ENCODE measurements at regions not wholly inside any gene's neighbourhood (a gene's known extent, or its start where the extent isn't known, plus 50 kb on each side); places are given as distances from the start of the nearest gene placed in this dataset.

DNA sequence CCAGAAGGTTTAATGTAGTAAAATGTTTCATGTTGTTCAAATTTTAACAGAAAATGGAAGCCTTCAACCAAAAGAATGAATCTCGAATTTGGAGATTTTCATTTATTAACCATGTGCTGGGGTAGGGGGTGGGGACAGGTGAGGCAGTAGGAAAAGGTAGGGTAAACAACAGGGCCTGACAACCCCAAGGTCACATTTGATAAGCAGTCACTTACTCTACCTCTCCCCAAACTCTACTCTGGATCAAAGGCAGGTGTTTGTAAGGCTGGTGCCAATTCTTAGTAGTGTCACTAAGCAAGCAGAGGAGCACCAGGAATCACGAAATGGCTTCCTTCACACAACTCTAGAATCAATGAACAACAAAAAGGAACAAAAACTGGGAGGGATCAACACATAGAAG lies 138.0 kb downstream of the ZFAND4 start:
- TF ChIP-seq, protein P1, sequence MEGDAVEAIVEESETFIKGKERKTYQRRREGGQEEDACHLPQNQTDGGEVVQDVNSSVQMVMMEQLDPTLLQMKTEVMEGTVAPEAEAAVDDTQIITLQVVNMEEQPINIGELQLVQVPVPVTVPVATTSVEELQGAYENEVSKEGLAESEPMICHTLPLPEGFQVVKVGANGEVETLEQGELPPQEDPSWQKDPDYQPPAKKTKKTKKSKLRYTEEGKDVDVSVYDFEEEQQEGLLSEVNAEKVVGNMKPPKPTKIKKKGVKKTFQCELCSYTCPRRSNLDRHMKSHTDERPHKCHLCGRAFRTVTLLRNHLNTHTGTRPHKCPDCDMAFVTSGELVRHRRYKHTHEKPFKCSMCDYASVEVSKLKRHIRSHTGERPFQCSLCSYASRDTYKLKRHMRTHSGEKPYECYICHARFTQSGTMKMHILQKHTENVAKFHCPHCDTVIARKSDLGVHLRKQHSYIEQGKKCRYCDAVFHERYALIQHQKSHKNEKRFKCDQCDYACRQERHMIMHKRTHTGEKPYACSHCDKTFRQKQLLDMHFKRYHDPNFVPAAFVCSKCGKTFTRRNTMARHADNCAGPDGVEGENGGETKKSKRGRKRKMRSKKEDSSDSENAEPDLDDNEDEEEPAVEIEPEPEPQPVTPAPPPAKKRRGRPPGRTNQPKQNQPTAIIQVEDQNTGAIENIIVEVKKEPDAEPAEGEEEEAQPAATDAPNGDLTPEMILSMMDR (IDR thresholded peaks at IDR 0.05; ENCODE audit: low read depth, low read length): no peak
- no peak overlapping the region for H3K27ac ChIP-seq (ENCODE audit: low read depth, low read length)
- POLR2A ChIA-PET: no interaction called here
- CTCF ChIA-PET: no interaction called here
- no peak for DNase-seq (ENCODE audit: low read depth, low spot score)
- no peaks in the 10 kb centered on the region for H3K27me3 ChIP-seq (ENCODE audit: control insufficient read depth, insufficient read depth, low read length)
- no peaks in the 10 kb centered on the region for H3K9me3 ChIP-seq (ENCODE audit: control insufficient read depth, insufficient read depth, low read length)
- H3K4me3 ChIP-seq (ENCODE audit: low read depth, low read length): no peak overlapping the region

DNA sequence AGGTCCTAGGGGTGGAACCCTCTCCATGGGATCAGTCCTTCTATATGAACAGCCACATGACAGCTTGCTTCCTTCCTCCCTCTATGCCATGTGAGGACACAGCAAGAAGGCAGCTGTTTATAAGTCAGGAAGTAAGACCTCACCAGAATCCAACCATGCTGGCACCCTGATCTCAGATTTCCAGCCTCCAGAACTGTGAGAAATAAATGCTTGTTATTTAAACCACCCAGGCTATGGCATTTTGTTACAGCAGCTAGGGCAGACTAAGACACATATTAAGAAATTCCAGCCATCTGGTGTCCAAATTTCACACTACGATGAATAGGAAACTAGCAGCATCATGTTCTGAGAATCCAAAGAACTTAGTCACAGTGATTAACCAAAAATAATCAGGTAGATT lies 140.1 kb downstream of the ZFAND4 start:
- Histone ChIP-seq H3K9me3 (ENCODE audit: control insufficient read depth, insufficient read depth, low read length) (no peaks in the 10 kb centered on the region), H3K4me3 (ENCODE audit: low read depth, low read length) (no peak overlapping the region), H3K27me3 (ENCODE audit: control insufficient read depth, insufficient read depth, low read length) (no peaks in the 10 kb centered on the region), H3K27ac (ENCODE audit: low read depth, low read length) (no peak overlapping the region)
- TF ChIP-seq, protein P1 (IDR thresholded peaks at IDR 0.05; ENCODE audit: low read depth, low read length): no peak
- CTCF ChIA-PET: no interaction called here
- DNase-seq (ENCODE audit: low read depth, low spot score): no peak
- POLR2A ChIA-PET: no interaction called here

DNA sequence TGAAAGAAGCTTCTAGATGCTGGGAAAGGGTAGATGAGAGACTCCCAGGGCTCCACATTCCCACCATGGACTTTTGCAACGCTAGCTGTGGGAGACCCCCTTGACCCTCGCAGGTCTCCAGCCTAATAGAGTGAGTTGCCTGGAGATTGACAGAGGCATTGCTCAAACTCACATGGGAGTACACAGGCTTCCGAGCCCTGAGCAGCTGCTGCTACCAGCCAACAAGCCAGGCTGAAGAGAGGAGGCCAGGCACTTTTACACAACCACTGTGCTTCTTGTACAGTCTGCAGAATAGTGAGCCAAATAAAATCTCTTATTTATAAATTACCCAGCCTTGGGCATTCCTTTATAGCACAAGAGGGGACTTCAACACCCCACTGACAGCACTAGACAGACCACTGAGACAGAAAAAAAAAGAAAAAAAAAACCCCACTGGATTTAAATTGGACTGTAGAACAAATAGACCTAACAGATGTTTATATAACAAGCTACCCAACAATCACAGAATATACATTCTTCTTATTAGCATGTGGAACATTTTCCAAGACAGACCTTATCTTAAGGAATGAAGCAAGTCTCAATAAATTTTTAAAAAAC lies 146.2 kb downstream of the ZFAND4 start:
- Histone ChIP-seq H3K27me3 (ENCODE audit: control insufficient read depth, insufficient read depth, low read length) (no peaks in the 10 kb centered on the region), H3K9me3 (ENCODE audit: control insufficient read depth, insufficient read depth, low read length) (no peaks in the 10 kb centered on the region), H3K4me3 (ENCODE audit: low read depth, low read length) (no peak overlapping the region), H3K27ac (ENCODE audit: low read depth, low read length) (no peak overlapping the region)
- TF ChIP-seq, protein P1 (IDR thresholded peaks at IDR 0.05; ENCODE audit: low read depth, low read length): no peak
- ChIA-PET POLR2A (no interaction called here), CTCF (no interaction called here)
- DNase-seq (ENCODE audit: low read depth, low spot score): no peak

DNA sequence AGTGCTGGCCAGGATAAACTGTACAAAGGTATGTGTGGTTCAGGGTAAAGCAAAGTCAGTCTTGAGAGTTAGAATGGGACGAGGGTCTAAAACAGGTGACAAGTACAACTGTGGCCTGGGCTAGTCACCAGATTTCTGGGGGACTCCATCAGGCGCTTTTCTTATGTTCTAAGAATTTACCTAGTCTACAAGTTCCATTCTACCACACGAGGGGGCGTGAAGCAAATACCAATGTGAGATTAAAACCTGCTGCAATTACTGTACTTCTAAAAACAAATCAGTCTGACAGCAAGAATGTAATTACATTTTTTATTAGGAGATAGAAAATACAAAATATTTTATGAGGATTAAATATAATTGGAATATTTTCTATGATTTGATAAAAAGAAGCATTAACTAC lies 146.5 kb downstream of the ALOX5 start:
- no peak overlapping the region for H3K4me3 ChIP-seq (ENCODE audit: low read depth, low read length)
- H3K9me3 ChIP-seq (ENCODE audit: control insufficient read depth, insufficient read depth, low read length): no peaks in the 10 kb centered on the region
- no peak for DNase-seq (ENCODE audit: low read depth, low spot score)
- POLR2A ChIA-PET: no interaction called here
- TF ChIP-seq, protein P1 (IDR thresholded peaks at IDR 0.05; ENCODE audit: low read depth, low read length): no peak
- no peak overlapping the region for H3K27ac ChIP-seq (ENCODE audit: low read depth, low read length)
- no peaks in the 10 kb centered on the region for H3K27me3 ChIP-seq (ENCODE audit: control insufficient read depth, insufficient read depth, low read length)
- CTCF ChIA-PET: no interaction called here

DNA sequence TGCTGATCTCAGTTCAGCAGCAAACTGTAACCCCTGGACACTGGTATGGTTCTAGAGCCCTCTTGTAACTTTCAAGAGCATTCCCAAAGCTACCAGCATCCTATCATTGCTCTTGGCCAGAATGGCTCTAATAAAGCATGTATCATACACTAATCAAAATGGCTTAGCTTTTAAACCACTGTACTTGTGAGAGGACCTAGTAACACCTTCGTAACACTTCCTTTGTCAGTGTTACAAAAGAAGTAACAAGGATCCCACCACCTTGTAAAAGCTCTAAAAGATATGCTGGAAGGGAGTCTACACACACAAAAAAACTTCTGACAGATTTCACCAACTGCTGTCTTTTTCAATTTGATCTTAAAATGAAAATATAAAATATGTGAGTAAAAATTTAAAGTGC lies 144.7 kb downstream of the ALOX5 start:
- H3K27me3 ChIP-seq (ENCODE audit: control insufficient read depth, insufficient read depth, low read length): no peaks in the 10 kb centered on the region
- CTCF ChIA-PET: interaction anchor here (0.6 to 1.2 kb wide), 2 partner anchors 54 to 554 kb away, joined by 4 read pairs; no protein-coding TSS in a partner anchor
- TF ChIP-seq, protein P1 (IDR thresholded peaks at IDR 0.05; ENCODE audit: low read depth, low read length): no peak
- H3K4me3 ChIP-seq (ENCODE audit: low read depth, low read length): no peak overlapping the region
- H3K27ac ChIP-seq (ENCODE audit: low read depth, low read length): no peak overlapping the region
- POLR2A ChIA-PET: no interaction called here
- no peaks in the 10 kb centered on the region for H3K9me3 ChIP-seq (ENCODE audit: control insufficient read depth, insufficient read depth, low read length)
- no peak for DNase-seq (ENCODE audit: low read depth, low spot score)

Data from AG04450 (cell line).